Liver (tissue), 8 donors: ENCODE measurements at regions not wholly inside any gene's neighbourhood (a gene's known extent, or its start where the extent isn't known, plus 50 kb on each side); places are given as distances from the start of the nearest gene placed in this dataset.

Source experiments
- DNase-seq: peaks from one replicate; pipeline ENCODE4 v3.0.0-alpha.2; 2017; ENCODE audit warnings: low spot score
- H3K27ac ChIP-seq, 2 donors: one replicate each; pipeline ENCODE4 v1.7.0; 2013; ENCODE audit warnings: inconsistent platforms in 2 of 2, low read length in 2 of 2, control low read depth in 1 of 2, low read depth in 1 of 2, mild to moderate bottlenecking in 1 of 2
- H3K27me3 ChIP-seq, 4 donors: one replicate each; pipeline versions ENCODE4 v1.6.1 to v1.7.0; 2013; ENCODE audit warnings: low read length in 3 of 4, inconsistent platforms in 1 of 4, mild to moderate bottlenecking in 1 of 4, moderate library complexity in 1 of 4; ENCODE audit not compliant: control insufficient read depth in 4 of 4, insufficient read depth in 4 of 4
- H3K36me3 ChIP-seq, 4 donors: one replicate each; pipeline versions ENCODE4 v1.6.1 to v1.7.0; 2013; ENCODE audit warnings: low read length in 3 of 4, mild to moderate bottlenecking in 3 of 4, low read depth in 1 of 4, moderate library complexity in 1 of 4; ENCODE audit not compliant: control insufficient read depth in 4 of 4, insufficient read depth in 3 of 4
- H3K4me1 ChIP-seq, 4 donors: one replicate each; pipeline versions ENCODE4 v1.6.1 to v1.7.0; 2013; ENCODE audit warnings: low read length in 3 of 4, mild to moderate bottlenecking in 3 of 4, moderate library complexity in 1 of 4; ENCODE audit not compliant: control insufficient read depth in 4 of 4, insufficient read depth in 4 of 4
- H3K4me3 ChIP-seq, 3 donors: one replicate each; pipeline versions ENCODE4 v1.6.1 to v1.7.0; 2013; ENCODE audit warnings: low read length in 3 of 3, control low read depth in 1 of 3, low read depth in 1 of 3, mild to moderate bottlenecking in 1 of 3
- H3K9ac ChIP-seq, 2 donors: one replicate each; pipeline ENCODE4 v1.7.0; 2013; ENCODE audit warnings: low read length in 2 of 2, mild to moderate bottlenecking in 2 of 2, moderate library complexity in 2 of 2, control low read depth in 1 of 2, low read depth in 1 of 2
- H3K9me3 ChIP-seq, 4 donors: one replicate each; pipeline versions ENCODE4 v1.6.1 to v1.7.0; 2013; ENCODE audit warnings: low read length in 3 of 4; ENCODE audit not compliant: control insufficient read depth in 4 of 4
- ATF3 ChIP-seq: IDR thresholded peaks from 2 replicates; pipeline ENCODE4 v1.6.1; 2016; ENCODE audit warnings: antibody characterized with exemption
- EGR1 ChIP-seq, 2 donors: IDR thresholded peaks; 2 replicates each; pipeline ENCODE4 v1.6.1; 2016 to 2018; ENCODE audit warnings: antibody characterized with exemption in 2 of 2, low read depth in 2 of 2
- FOXA1 ChIP-seq: IDR thresholded peaks from 2 replicates; pipeline ENCODE4 v1.6.1; 2016; ENCODE audit warnings: antibody characterized with exemption
- FOXA2 ChIP-seq: IDR thresholded peaks from 2 replicates; pipeline ENCODE4 v1.6.1; 2016; ENCODE audit warnings: antibody characterized with exemption
- GABPA ChIP-seq, 2 donors: IDR thresholded peaks in 1 of 2; conservative IDR thresholded peaks in 1 of 2; 2 replicates each; pipeline ENCODE4 v1.6.1; 2016; ENCODE audit warnings: antibody characterized with exemption in 2 of 2, mild to moderate bottlenecking in 1 of 2, moderate library complexity in 1 of 2
- HNF4A ChIP-seq, 2 donors: conservative IDR thresholded peaks; 2 replicates each; pipeline ENCODE4 v1.6.1; 2016; ENCODE audit warnings: antibody characterized with exemption in 2 of 2, mild to moderate bottlenecking in 2 of 2
- HNF4G ChIP-seq: IDR thresholded peaks from 2 replicates; pipeline ENCODE4 v1.6.1; 2016; ENCODE audit warnings: antibody characterized with exemption
- JUND ChIP-seq, 2 donors: IDR thresholded peaks; 2 replicates each; pipeline ENCODE4 v1.6.1; 2016; ENCODE audit warnings: antibody characterized with exemption in 2 of 2
- NR2F2 ChIP-seq: IDR thresholded peaks from 2 replicates; pipeline ENCODE4 v1.6.1; 2016; ENCODE audit warnings: antibody characterized with exemption
- RAD21 ChIP-seq, 2 donors: IDR thresholded peaks; 2 replicates each; pipeline ENCODE4 v1.6.1; 2016; ENCODE audit warnings: antibody characterized with exemption in 2 of 2, mild to moderate bottlenecking in 2 of 2
- REST ChIP-seq: IDR thresholded peaks from 2 replicates; pipeline ENCODE4 v1.6.1; 2016; ENCODE audit warnings: antibody characterized with exemption, mild to moderate bottlenecking
- RXRA ChIP-seq, 2 donors: IDR thresholded peaks; 2 replicates each; pipeline ENCODE4 v1.6.1; 2017 to 2018; ENCODE audit warnings: antibody characterized with exemption in 2 of 2, mild to moderate bottlenecking in 1 of 2
- SP1 ChIP-seq: IDR thresholded peaks from 2 replicates; pipeline ENCODE4 v1.6.1; 2018; ENCODE audit warnings: antibody characterized with exemption, mild to moderate bottlenecking
- TAF1 ChIP-seq: conservative IDR thresholded peaks from 2 replicates; pipeline ENCODE4 v1.6.1; 2016; ENCODE audit warnings: antibody characterized with exemption, mild to moderate bottlenecking
- YY1 ChIP-seq: IDR thresholded peaks from 2 replicates; pipeline ENCODE4 v1.6.1; 2016; ENCODE audit warnings: antibody characterized with exemption, mild to moderate bottlenecking
- WGBS: extraction: QIAGEN DNeasy Blood & Tissue Kit; methylation state at CpG from one replicate; pipeline ENCODE4 v1.1.7; 2013; 5-methylcytosine and 5-hydroxymethylcytosine counted together
- TF ChIP-seq, protein P1 (sequence below): IDR thresholded peaks from 2 replicates; pipeline ENCODE4 v1.6.1; 2016; ENCODE audit warnings: antibody characterized with exemption
- TF ChIP-seq, protein P2 (sequence below): IDR thresholded peaks from 2 replicates; pipeline ENCODE4 v1.6.1; 2016; ENCODE audit warnings: antibody characterized with exemption
- TF ChIP-seq, protein P3 (sequence below): fragments of 150-350 bp; IDR thresholded peaks from 2 replicates; pipeline ENCODE4 v1.5.1; 2017; ENCODE audit warnings: improper control_type of control experiment, low read depth, low read length; ENCODE audit not compliant: missing input control
- donor health status: healthy.
- donor health status: healthy.
- donor health status: healthy.
- donor health status: healthy.
- donor health status: healthy.

GRCh38 chr1:239995281-239995680, 96.4 kb upstream of the FMN2 start:
- Histone ChIP-seq H3K4me3 (no peak overlapping the region), H3K9me3 (no peaks in the 10 kb centered on the region), H3K4me1 (peaks cover 0 to 9% (median 3%) of the 10 kb centered on the region in 4 donors), H3K27me3 (peaks cover 0 to 13% (median 9%) of the 10 kb centered on the region in 4 donors), H3K9ac (no peak overlapping the region), H3K36me3 (no peaks in the 10 kb centered on the region), H3K27ac (no peak overlapping the region)
- 72% methylated on average over 3 of the region's 3 CpGs for WGBS
- TF ChIP-seq RXRA (IDR thresholded peaks at IDR 0.05) (no peak), FOXA2 (no peak), NR2F2 (no peak), HNF4A (conservative IDR thresholded peaks at IDR 0.05) (no peak), GABPA (IDR thresholded peaks at IDR 0.05 in 1 of 2, conservative IDR thresholded peaks at IDR 0.05 in 1 of 2) (no peak), FOXA1 (no peak), ATF3 (no peak), SP1 (no peak), JUND (IDR thresholded peaks at IDR 0.05) (no peak), RAD21 (IDR thresholded peaks at IDR 0.05) (no peak), EGR1 (IDR thresholded peaks at IDR 0.05; ENCODE audit: low read depth in 2 of 2) (no peak), REST (no peak), HNF4G (no peak), YY1 (no peak), TAF1 (no peak)
- TF ChIP-seq, protein P1, sequence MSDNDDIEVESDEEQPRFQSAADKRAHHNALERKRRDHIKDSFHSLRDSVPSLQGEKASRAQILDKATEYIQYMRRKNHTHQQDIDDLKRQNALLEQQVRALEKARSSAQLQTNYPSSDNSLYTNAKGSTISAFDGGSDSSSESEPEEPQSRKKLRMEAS = no peak
- TF ChIP-seq, protein P2, sequence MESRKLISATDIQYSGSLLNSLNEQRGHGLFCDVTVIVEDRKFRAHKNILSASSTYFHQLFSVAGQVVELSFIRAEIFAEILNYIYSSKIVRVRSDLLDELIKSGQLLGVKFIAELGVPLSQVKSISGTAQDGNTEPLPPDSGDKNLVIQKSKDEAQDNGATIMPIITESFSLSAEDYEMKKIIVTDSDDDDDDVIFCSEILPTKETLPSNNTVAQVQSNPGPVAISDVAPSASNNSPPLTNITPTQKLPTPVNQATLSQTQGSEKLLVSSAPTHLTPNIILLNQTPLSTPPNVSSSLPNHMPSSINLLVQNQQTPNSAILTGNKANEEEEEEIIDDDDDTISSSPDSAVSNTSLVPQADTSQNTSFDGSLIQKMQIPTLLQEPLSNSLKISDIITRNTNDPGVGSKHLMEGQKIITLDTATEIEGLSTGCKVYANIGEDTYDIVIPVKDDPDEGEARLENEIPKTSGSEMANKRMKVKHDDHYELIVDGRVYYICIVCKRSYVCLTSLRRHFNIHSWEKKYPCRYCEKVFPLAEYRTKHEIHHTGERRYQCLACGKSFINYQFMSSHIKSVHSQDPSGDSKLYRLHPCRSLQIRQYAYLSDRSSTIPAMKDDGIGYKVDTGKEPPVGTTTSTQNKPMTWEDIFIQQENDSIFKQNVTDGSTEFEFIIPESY = no peak
- TF ChIP-seq, protein P3, sequence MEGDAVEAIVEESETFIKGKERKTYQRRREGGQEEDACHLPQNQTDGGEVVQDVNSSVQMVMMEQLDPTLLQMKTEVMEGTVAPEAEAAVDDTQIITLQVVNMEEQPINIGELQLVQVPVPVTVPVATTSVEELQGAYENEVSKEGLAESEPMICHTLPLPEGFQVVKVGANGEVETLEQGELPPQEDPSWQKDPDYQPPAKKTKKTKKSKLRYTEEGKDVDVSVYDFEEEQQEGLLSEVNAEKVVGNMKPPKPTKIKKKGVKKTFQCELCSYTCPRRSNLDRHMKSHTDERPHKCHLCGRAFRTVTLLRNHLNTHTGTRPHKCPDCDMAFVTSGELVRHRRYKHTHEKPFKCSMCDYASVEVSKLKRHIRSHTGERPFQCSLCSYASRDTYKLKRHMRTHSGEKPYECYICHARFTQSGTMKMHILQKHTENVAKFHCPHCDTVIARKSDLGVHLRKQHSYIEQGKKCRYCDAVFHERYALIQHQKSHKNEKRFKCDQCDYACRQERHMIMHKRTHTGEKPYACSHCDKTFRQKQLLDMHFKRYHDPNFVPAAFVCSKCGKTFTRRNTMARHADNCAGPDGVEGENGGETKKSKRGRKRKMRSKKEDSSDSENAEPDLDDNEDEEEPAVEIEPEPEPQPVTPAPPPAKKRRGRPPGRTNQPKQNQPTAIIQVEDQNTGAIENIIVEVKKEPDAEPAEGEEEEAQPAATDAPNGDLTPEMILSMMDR = no peak
- DNase-seq = no peak

DNA sequence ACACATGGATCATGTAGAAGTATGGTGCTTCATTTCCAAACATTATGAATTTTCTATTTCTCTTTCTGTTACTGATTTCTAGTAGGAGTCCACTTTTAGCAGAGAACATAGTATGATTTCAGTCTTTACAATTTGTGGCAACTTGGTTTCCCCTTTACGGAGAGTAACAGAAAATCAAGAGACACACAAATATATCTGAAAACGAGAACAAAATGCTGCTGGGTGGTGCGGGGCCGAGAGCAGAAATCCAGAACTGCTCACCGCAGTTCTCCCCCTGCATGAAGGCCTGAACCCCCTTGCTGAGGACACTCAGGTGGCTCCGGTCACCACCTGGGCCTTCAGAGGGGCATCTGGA, 94.5 kb upstream of the FMN2 start:
- no peak overlapping the region for H3K27ac ChIP-seq
- WGBS = 45% methylated on average over 6 of the region's 6 CpGs
- peaks cover 0 to 9% (median 3%) of the 10 kb centered on the region in 4 donors for H3K4me1 ChIP-seq
- H3K4me3 ChIP-seq = no peak overlapping the region
- no peak for TF ChIP-seq YY1
- TF ChIP-seq RXRA (IDR thresholded peaks at IDR 0.05) = no peak
- no peak for TF ChIP-seq ATF3
- no peak for TF ChIP-seq FOXA1
- TF ChIP-seq, protein P3 = no peak
- TF ChIP-seq FOXA2 = no peak
- no peak for TF ChIP-seq JUND (IDR thresholded peaks at IDR 0.05)
- TF ChIP-seq, protein P2 = no peak
- TF ChIP-seq GABPA (IDR thresholded peaks at IDR 0.05 in 1 of 2, conservative IDR thresholded peaks at IDR 0.05 in 1 of 2) = no peak
- TF ChIP-seq, protein P1 = no peak
- H3K9me3 ChIP-seq = no peaks in the 10 kb centered on the region
- no peak for DNase-seq
- peaks cover 0 to 13% (median 9%) of the 10 kb centered on the region in 4 donors for H3K27me3 ChIP-seq
- no peaks in the 10 kb centered on the region for H3K36me3 ChIP-seq
- no peak overlapping the region for H3K9ac ChIP-seq
